SK-N-SH treated with all-trans-retinoic acid at 6 μM for 48 hours (cell line): ENCODE measurements at regions not wholly inside any gene's neighbourhood (a gene's known extent, or its start where the extent isn't known, plus 50 kb on each side); places are given as distances from the start of the nearest gene placed in this dataset.

ENCODE experiments used
- ATAC-seq: fragments of 200-7000 bp; cut with Tn5 transposase; 3 replicates; pipeline ENCODE4 v1.9.1; 2020; ENCODE audit warnings: mild to moderate bottlenecking, moderate library complexity
- ARNTL ChIP-seq: fragments of 450-650 bp; formaldehyde crosslinking; IDR thresholded peaks from 2 replicates; pipeline ENCODE4 v1.5.0; 2020; ENCODE audit warnings: low read depth, mild to moderate bottlenecking, moderate library complexity, borderline replicate concordance
- BACH2 ChIP-seq: fragments of 250-450 bp; sonication (Bioruptor Pico); IDR thresholded peaks from 2 replicates; pipeline ENCODE4 v1.9.0; 2021; ENCODE audit warnings: mild to moderate bottlenecking, borderline replicate concordance
- CREB5 ChIP-seq: fragments of 250-450 bp; sonication (Bioruptor Pico); IDR thresholded peaks from 2 replicates; pipeline ENCODE4 v1.5.1; 2020; ENCODE audit warnings: low read depth, mild to moderate bottlenecking, moderate library complexity
- CSDC2 ChIP-seq: fragments of 250-450 bp; sonication (Bioruptor Pico); IDR thresholded peaks from 2 replicates; pipeline ENCODE4 v1.5.0; 2020; ENCODE audit warnings: mild to moderate bottlenecking, moderate library complexity
- GLIS3 ChIP-seq: fragments of 250-450 bp; sonication (Bioruptor Pico); IDR thresholded peaks from 2 replicates; pipeline ENCODE4 v1.5.0; 2020; ENCODE audit warnings: mild to moderate bottlenecking, moderate library complexity
- ISL1 ChIP-seq: fragments of 250-450 bp; sonication (Bioruptor Pico); IDR thresholded peaks from 2 replicates; pipeline ENCODE4 v2.1.2; 2022; ENCODE audit warnings: mild to moderate bottlenecking, moderate library complexity
- OSR1 ChIP-seq: fragments of 250-450 bp; sonication (Bioruptor Pico); IDR thresholded peaks from 2 replicates; pipeline ENCODE4 v1.8.0; 2022; ENCODE audit warnings: moderate library complexity, mild to moderate bottlenecking, inconsistent platforms
- POU6F1 ChIP-seq: fragments of 250-450 bp; sonication (Bioruptor Pico); IDR thresholded peaks from 2 replicates; pipeline ENCODE4 v1.8.0; 2021; ENCODE audit warnings: low read depth, mild to moderate bottlenecking, moderate library complexity, borderline replicate concordance
- PPARA ChIP-seq: fragments of 250-450 bp; sonication (Bioruptor Pico); IDR thresholded peaks from 2 replicates; pipeline ENCODE4 v1.5.0; 2020; ENCODE audit warnings: mild to moderate bottlenecking, borderline replicate concordance
- RARB ChIP-seq: fragments of 250-450 bp; sonication (Bioruptor Pico); IDR thresholded peaks from 2 replicates; pipeline ENCODE4 v1.8.0; 2021; ENCODE audit warnings: mild to moderate bottlenecking, moderate library complexity
- SNAI2 ChIP-seq: fragments of 250-450 bp; sonication (Bioruptor Pico); IDR thresholded peaks from 2 replicates; pipeline ENCODE4 v1.5.0; 2020; ENCODE audit warnings: mild to moderate bottlenecking, moderate library complexity
- ZC3H10 ChIP-seq: fragments of 250-450 bp; sonication (Bioruptor Pico); IDR thresholded peaks from 2 replicates; pipeline ENCODE4 v1.5.1; 2021; ENCODE audit warnings: mild to moderate bottlenecking, moderate library complexity
- ZFP3 ChIP-seq: fragments of 250-450 bp; sonication (Bioruptor Pico); IDR thresholded peaks from 2 replicates; pipeline ENCODE4 v1.5.0; 2020; ENCODE audit warnings: mild to moderate bottlenecking, moderate library complexity
- ZFP30 ChIP-seq: fragments of 450-650 bp; formaldehyde crosslinking; IDR thresholded peaks from 2 replicates; pipeline ENCODE4 v1.5.0; 2022; ENCODE audit warnings: mild to moderate bottlenecking, moderate library complexity
- ZNF565 ChIP-seq: fragments of 450-650 bp; formaldehyde crosslinking; conservative IDR thresholded peaks from 2 replicates; pipeline ENCODE4 v1.5.0; 2020; ENCODE audit warnings: low read depth, mild to moderate bottlenecking, moderate library complexity
- ZNF70 ChIP-seq: fragments of 450-650 bp; formaldehyde crosslinking; IDR thresholded peaks from 2 replicates; pipeline ENCODE4 v1.5.0; 2020; ENCODE audit warnings: mild to moderate bottlenecking, moderate library complexity
- ZNF8 ChIP-seq: fragments of 450-650 bp; formaldehyde crosslinking; IDR thresholded peaks from 2 replicates; pipeline ENCODE4 v1.5.0; 2020; ENCODE audit warnings: mild to moderate bottlenecking, moderate library complexity
- TF ChIP-seq, protein P1 (sequence below): fragments of 250-450 bp; sonication (Bioruptor Pico); IDR thresholded peaks from 2 replicates; pipeline ENCODE4 v1.8.0; 2020; ENCODE audit warnings: mild to moderate bottlenecking, moderate library complexity, borderline replicate concordance
- TF ChIP-seq, protein P2 (sequence below): fragments of 250-450 bp; sonication (Bioruptor Pico); IDR thresholded peaks from 2 replicates; pipeline ENCODE4 v1.5.1; 2021; ENCODE audit warnings: mild to moderate bottlenecking, moderate library complexity
- TF ChIP-seq, protein P3 (sequence below): fragments of 250-450 bp; sonication (Bioruptor Pico); IDR thresholded peaks from 2 replicates; pipeline ENCODE4 v1.5.0; 2020; ENCODE audit warnings: mild to moderate bottlenecking, moderate library complexity

DNA sequence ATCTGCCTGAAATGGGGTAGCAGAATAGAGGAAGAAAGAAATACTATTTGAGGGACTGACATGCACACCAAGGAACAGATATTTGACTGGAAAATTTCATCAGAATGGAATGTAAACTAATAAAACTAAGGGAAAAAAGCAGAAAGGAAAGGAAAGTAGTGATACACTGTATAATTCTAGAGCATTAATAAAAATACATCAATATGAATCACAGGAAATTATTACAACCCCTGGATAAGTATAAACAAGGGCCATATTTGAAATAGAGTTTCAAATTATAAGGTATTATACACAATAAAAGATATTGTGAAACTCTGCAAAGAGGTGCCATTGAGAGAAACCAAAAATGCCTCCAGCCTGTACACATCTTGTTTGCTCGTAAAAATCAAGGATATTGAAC, 149.6 kb downstream of the ICOS start:
- ATAC-seq = no peak
- TF ChIP-seq ZC3H10 (CRISPR knock-in tag) = no peak
- TF ChIP-seq ZNF70 (CRISPR knock-in tag) = no peak
- TF ChIP-seq ISL1 (CRISPR knock-in tag) = no peak
- TF ChIP-seq, protein P1, sequence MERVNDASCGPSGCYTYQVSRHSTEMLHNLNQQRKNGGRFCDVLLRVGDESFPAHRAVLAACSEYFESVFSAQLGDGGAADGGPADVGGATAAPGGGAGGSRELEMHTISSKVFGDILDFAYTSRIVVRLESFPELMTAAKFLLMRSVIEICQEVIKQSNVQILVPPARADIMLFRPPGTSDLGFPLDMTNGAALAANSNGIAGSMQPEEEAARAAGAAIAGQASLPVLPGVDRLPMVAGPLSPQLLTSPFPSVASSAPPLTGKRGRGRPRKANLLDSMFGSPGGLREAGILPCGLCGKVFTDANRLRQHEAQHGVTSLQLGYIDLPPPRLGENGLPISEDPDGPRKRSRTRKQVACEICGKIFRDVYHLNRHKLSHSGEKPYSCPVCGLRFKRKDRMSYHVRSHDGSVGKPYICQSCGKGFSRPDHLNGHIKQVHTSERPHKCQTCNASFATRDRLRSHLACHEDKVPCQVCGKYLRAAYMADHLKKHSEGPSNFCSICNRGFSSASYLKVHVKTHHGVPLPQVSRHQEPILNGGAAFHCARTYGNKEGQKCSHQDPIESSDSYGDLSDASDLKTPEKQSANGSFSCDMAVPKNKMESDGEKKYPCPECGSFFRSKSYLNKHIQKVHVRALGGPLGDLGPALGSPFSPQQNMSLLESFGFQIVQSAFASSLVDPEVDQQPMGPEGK (CRISPR knock-in tag) = no peak
- TF ChIP-seq SNAI2 (CRISPR knock-in tag) = no peak
- no peak for TF ChIP-seq PPARA (CRISPR knock-in tag)
- no peak for TF ChIP-seq RARB (CRISPR knock-in tag)
- TF ChIP-seq, all 23 proteins: peak for 0

GRCh38 chr2:204089105-204089504, 152.5 kb downstream of the ICOS start:
- ATAC-seq = no peak
- TF ChIP-seq CREB5 (no peak), ZNF8 (CRISPR knock-in tag) (no peak), ZNF565 (CRISPR knock-in tag) (no peak), ZFP3 (no peak), ZFP30 (CRISPR knock-in tag) (no peak), RARB (CRISPR knock-in tag) (no peak), GLIS3 (CRISPR knock-in tag) (no peak)
- TF ChIP-seq, protein P2, sequence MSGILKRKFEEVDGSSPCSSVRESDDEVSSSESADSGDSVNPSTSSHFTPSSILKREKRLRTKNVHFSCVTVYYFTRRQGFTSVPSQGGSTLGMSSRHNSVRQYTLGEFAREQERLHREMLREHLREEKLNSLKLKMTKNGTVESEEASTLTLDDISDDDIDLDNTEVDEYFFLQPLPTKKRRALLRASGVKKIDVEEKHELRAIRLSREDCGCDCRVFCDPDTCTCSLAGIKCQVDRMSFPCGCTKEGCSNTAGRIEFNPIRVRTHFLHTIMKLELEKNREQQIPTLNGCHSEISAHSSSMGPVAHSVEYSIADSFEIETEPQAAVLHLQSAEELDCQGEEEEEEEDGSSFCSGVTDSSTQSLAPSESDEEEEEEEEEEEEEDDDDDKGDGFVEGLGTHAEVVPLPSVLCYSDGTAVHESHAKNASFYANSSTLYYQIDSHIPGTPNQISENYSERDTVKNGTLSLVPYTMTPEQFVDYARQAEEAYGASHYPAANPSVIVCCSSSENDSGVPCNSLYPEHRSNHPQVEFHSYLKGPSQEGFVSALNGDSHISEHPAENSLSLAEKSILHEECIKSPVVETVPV (CRISPR knock-in tag) = no peak
- TF ChIP-seq, protein P3, sequence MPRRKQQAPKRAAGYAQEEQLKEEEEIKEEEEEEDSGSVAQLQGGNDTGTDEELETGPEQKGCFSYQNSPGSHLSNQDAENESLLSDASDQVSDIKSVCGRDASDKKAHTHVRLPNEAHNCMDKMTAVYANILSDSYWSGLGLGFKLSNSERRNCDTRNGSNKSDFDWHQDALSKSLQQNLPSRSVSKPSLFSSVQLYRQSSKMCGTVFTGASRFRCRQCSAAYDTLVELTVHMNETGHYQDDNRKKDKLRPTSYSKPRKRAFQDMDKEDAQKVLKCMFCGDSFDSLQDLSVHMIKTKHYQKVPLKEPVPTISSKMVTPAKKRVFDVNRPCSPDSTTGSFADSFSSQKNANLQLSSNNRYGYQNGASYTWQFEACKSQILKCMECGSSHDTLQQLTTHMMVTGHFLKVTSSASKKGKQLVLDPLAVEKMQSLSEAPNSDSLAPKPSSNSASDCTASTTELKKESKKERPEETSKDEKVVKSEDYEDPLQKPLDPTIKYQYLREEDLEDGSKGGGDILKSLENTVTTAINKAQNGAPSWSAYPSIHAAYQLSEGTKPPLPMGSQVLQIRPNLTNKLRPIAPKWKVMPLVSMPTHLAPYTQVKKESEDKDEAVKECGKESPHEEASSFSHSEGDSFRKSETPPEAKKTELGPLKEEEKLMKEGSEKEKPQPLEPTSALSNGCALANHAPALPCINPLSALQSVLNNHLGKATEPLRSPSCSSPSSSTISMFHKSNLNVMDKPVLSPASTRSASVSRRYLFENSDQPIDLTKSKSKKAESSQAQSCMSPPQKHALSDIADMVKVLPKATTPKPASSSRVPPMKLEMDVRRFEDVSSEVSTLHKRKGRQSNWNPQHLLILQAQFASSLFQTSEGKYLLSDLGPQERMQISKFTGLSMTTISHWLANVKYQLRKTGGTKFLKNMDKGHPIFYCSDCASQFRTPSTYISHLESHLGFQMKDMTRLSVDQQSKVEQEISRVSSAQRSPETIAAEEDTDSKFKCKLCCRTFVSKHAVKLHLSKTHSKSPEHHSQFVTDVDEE (CRISPR knock-in tag) = no peak
- TF ChIP-seq, all 23 proteins: peak for 0

DNA sequence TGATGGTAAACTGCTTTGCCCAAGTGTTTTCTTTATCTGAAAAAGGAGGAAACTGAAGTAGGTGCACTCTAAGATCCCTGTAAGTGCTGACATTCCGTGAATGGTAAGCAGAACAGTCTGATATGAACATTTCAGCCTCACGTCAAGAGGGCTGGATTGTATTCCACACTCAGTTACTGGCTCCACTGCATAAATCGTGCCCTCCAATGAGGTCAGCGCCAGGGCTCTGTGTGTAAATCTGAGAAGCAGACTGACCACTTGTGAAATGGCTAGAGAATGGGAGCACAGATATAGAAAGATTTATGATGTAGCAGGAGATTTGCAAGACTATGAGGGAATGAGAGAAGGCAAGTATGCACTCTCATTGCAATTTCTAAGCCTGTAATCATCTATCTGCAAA, 153.0 kb downstream of the ICOS start:
- no peak for ATAC-seq
- TF ChIP-seq ARNTL (CRISPR knock-in tag) (no peak), BACH2 (CRISPR knock-in tag) (no peak), ZNF565 (CRISPR knock-in tag) (no peak), SNAI2 (CRISPR knock-in tag) (no peak), CREB5 (no peak), ZFP3 (no peak), OSR1 (CRISPR knock-in tag) (no peak), POU6F1 (no peak), CSDC2 (no peak), ZNF8 (CRISPR knock-in tag) (no peak), RARB (CRISPR knock-in tag) (no peak)
- TF ChIP-seq, protein P3 (CRISPR knock-in tag) = no peak
- TF ChIP-seq, protein P2 (CRISPR knock-in tag) = no peak
- TF ChIP-seq, protein P1 (CRISPR knock-in tag) = no peak
